Loucy (cell line): ENCODE measurements at regions not wholly inside any gene's neighbourhood (a gene's known extent, or its start where the extent isn't known, plus 50 kb on each side); places are given as distances from the start of the nearest gene placed in this dataset.

ENCODE experiments used
- H2AFZ ChIP-seq: fragments of 200-600 bp; sonication (generic); 2 replicates; pipeline ENCODE4 v1.6.0; 2016; ENCODE audit warnings: antibody characterized with exemption, mild to moderate bottlenecking, low read length, moderate library complexity
- H3F3A ChIP-seq: fragments of 200-600 bp; 2 replicates; pipeline ENCODE4 v1.6.0; 2016; ENCODE audit warnings: antibody characterized with exemption, low read depth, mild to moderate bottlenecking
- H3K27me3 ChIP-seq: fragments of 200-600 bp; sonication (generic); 2 replicates; pipeline ENCODE4 v1.6.1; 2014; ENCODE audit warnings: low read length, mild to moderate bottlenecking; ENCODE audit not compliant: insufficient read depth, poor library complexity, severe bottlenecking
- H3K36me3 ChIP-seq: fragments of 200-600 bp; sonication (generic); 2 replicates; pipeline ENCODE4 v1.6.1; 2016; ENCODE audit warnings: low read length; ENCODE audit not compliant: insufficient read depth
- H3K4me1 ChIP-seq: fragments of 200-600 bp; sonication (generic); 2 replicates; pipeline ENCODE4 v1.5.1; 2014; ENCODE audit warnings: low read length, mild to moderate bottlenecking; ENCODE audit not compliant: insufficient read depth, poor library complexity, severe bottlenecking
- H3K4me2 ChIP-seq: fragments of 200-600 bp; sonication (generic); 2 replicates; pipeline ENCODE4 v1.6.0; 2014; ENCODE audit warnings: antibody characterized with exemption, low read length, low read depth, mild to moderate bottlenecking; ENCODE audit not compliant: poor library complexity, severe bottlenecking
- H3K4me3 ChIP-seq: fragments of 200-600 bp; sonication (generic); 2 replicates; pipeline ENCODE4 v1.5.1; 2014; ENCODE audit warnings: low read length, mild to moderate bottlenecking, mixed read lengths; ENCODE audit not compliant: poor library complexity, severe bottlenecking
- H3K79me2 ChIP-seq: fragments of 200-600 bp; sonication (generic); 2 replicates; pipeline ENCODE4 v1.6.1; 2014; ENCODE audit warnings: low read length; ENCODE audit not compliant: insufficient read depth
- H3K9ac ChIP-seq: fragments of 200-600 bp; sonication (generic); 2 replicates; pipeline ENCODE4 v1.6.0; 2014; ENCODE audit warnings: mild to moderate bottlenecking, low read depth, low read length, moderate library complexity; ENCODE audit not compliant: poor library complexity, severe bottlenecking
- H3K9me2 ChIP-seq: fragments of 200-600 bp; sonication (generic); replicated peaks from 2 replicates; pipeline ENCODE4 v1.6.1; 2016; ENCODE audit warnings: low read depth, low read length, mixed read lengths
- H3K9me3 ChIP-seq: fragments of 200-600 bp; sonication (generic); 2 replicates; pipeline ENCODE4 v1.6.1; 2014; ENCODE audit warnings: mild to moderate bottlenecking, antibody characterized with exemption, low read length, low read depth; ENCODE audit not compliant: insufficient read depth
- H4K20me1 ChIP-seq: fragments of 200-600 bp; sonication (generic); 2 replicates; pipeline ENCODE4 v1.6.0; 2014; ENCODE audit warnings: antibody characterized with exemption, low read length, mild to moderate bottlenecking; ENCODE audit not compliant: insufficient read depth, poor library complexity, severe bottlenecking
- EZH2phosphoT487 ChIP-seq: fragments of 200-600 bp; IDR thresholded peaks from 2 replicates; pipeline ENCODE4 v1.6.1; 2018; ENCODE audit warnings: antibody characterized with exemption, mild to moderate bottlenecking, moderate library complexity, borderline replicate concordance
- TF ChIP-seq, protein P1 (sequence below): fragments of 200-600 bp; sonication (generic); conservative IDR thresholded peaks from 2 replicates; pipeline ENCODE4 v1.5.1; 2014; ENCODE audit warnings: mild to moderate bottlenecking, antibody characterized with exemption, low read length

GRCh38 chr4:160318567-160319220 lies 1215.8 kb downstream of the RAPGEF2 start:
- Histone ChIP-seq H3K9me3 (no peaks in the 10 kb centered on the region), H3K79me2 (no peaks in the 10 kb centered on the region), H3K4me2 (no peak overlapping the region), H3K36me3 (no peaks in the 10 kb centered on the region), H3F3A (no peaks in the 10 kb centered on the region), H3K9ac (no peak overlapping the region), H4K20me1 (no peaks in the 10 kb centered on the region), H3K4me3 (no peak overlapping the region), H2AFZ (no peak overlapping the region), H3K9me2 (no peaks in the 10 kb centered on the region), H3K27me3 (no peaks in the 10 kb centered on the region), H3K4me1 (no peaks in the 10 kb centered on the region)
- TF ChIP-seq, protein P1, sequence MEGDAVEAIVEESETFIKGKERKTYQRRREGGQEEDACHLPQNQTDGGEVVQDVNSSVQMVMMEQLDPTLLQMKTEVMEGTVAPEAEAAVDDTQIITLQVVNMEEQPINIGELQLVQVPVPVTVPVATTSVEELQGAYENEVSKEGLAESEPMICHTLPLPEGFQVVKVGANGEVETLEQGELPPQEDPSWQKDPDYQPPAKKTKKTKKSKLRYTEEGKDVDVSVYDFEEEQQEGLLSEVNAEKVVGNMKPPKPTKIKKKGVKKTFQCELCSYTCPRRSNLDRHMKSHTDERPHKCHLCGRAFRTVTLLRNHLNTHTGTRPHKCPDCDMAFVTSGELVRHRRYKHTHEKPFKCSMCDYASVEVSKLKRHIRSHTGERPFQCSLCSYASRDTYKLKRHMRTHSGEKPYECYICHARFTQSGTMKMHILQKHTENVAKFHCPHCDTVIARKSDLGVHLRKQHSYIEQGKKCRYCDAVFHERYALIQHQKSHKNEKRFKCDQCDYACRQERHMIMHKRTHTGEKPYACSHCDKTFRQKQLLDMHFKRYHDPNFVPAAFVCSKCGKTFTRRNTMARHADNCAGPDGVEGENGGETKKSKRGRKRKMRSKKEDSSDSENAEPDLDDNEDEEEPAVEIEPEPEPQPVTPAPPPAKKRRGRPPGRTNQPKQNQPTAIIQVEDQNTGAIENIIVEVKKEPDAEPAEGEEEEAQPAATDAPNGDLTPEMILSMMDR: no peak
- TF ChIP-seq EZH2phosphoT487: no peak

GRCh38 chr4:160319221-160319867 lies 1216.5 kb downstream of the RAPGEF2 start:
- no peaks in the 10 kb centered on the region for H3K27me3 ChIP-seq
- TF ChIP-seq, protein P1: no peak
- TF ChIP-seq EZH2phosphoT487: no peak
- H3K4me3 ChIP-seq: no peak overlapping the region
- no peak overlapping the region for H2AFZ ChIP-seq
- no peaks in the 10 kb centered on the region for H3K9me2 ChIP-seq
- H3F3A ChIP-seq: no peaks in the 10 kb centered on the region
- H3K79me2 ChIP-seq: no peaks in the 10 kb centered on the region
- no peaks in the 10 kb centered on the region for H3K36me3 ChIP-seq
- H3K4me1 ChIP-seq: no peaks in the 10 kb centered on the region
- no peak overlapping the region for H3K4me2 ChIP-seq
- no peaks in the 10 kb centered on the region for H4K20me1 ChIP-seq
- H3K9me3 ChIP-seq: no peaks in the 10 kb centered on the region
- H3K9ac ChIP-seq: no peak overlapping the region

DNA sequence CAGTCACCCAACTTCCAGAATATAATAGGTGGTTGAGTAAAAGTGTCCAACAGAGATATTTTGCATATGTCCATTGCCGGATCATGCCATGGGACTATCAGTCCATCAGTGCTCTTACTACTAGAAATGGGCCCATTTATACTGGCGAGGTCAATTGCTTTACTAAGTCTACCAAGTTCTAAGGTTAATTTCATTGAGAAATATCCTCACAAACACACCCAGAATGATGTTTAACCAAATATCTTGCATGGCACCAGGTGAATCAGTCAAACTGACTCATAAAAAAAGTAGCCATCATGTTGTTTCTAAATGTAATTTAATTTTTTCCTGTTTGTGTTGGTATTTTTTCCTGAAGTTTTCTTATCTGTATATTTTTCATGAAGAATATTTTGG lies 1217.0 kb downstream of the RAPGEF2 start:
- Histone ChIP-seq H3F3A (no peaks in the 10 kb centered on the region), H3K4me3 (no peak overlapping the region), H2AFZ (no peak overlapping the region), H3K4me1 (no peaks in the 10 kb centered on the region), H3K27me3 (no peaks in the 10 kb centered on the region), H4K20me1 (no peaks in the 10 kb centered on the region), H3K9me2 (no peaks in the 10 kb centered on the region), H3K36me3 (no peaks in the 10 kb centered on the region), H3K4me2 (no peak overlapping the region), H3K9ac (no peak overlapping the region), H3K9me3 (no peaks in the 10 kb centered on the region), H3K79me2 (no peaks in the 10 kb centered on the region)
- TF ChIP-seq, protein P1: no peak
- TF ChIP-seq EZH2phosphoT487: no peak
